ENCODE measurements at regions not wholly inside any gene's neighbourhood (a gene's known extent, or its start where the extent isn't known, plus 50 kb on each side); places are given as distances from the start of the nearest gene placed in this dataset.

- no peak for DNase-seq (ENCODE audit: low read depth)
Measured at GRCh38 chr15:46703871-46704637, 1013.3 kb upstream of the SEMA6D start.

- no peak for DNase-seq (ENCODE audit: low read depth)
Measured at GRCh38 chr15:46707452-46707851, 1009.9 kb upstream of the SEMA6D start.

- no peak for DNase-seq (ENCODE audit: low read depth)
Measured at GRCh38 chr15:46708226-46708625, 1009.1 kb upstream of the SEMA6D start.

- no peak for DNase-seq (ENCODE audit: low read depth)
Measured at GRCh38 chr15:46709460-46710083, 1007.7 kb upstream of the SEMA6D start.

- no peak for DNase-seq (ENCODE audit: low read depth)
Measured at GRCh38 chr15:46710401-46710960, 1006.8 kb upstream of the SEMA6D start.

- DNase-seq (ENCODE audit: low read depth) = no peak
Measured at GRCh38 chr15:46713045-46713444, 1004.3 kb upstream of the SEMA6D start.

- no peak for DNase-seq (ENCODE audit: low read depth)
Measured at GRCh38 chr15:46714950-46715349, 1002.4 kb upstream of the SEMA6D start.

GRCh38 chr15:46723308-46723707 lies 994.0 kb upstream of the SEMA6D start:
- no peak for DNase-seq (ENCODE audit: low read depth)

GRCh38 chr15:46732060-46732459 lies 985.2 kb upstream of the SEMA6D start:
- DNase-seq (ENCODE audit: low read depth) = no peak

GRCh38 chr15:46735115-46735514 lies 982.2 kb upstream of the SEMA6D start:
- no peak for DNase-seq (ENCODE audit: low read depth)

- no peak for DNase-seq (ENCODE audit: low read depth)
Measured at GRCh38 chr15:46751303-46751702, 966.0 kb upstream of the SEMA6D start.

- no peak for DNase-seq (ENCODE audit: low read depth)
Measured at GRCh38 chr15:46753946-46754345, 963.4 kb upstream of the SEMA6D start.

- no peak for DNase-seq (ENCODE audit: low read depth)
Measured at GRCh38 chr15:46763091-46763490, 954.2 kb upstream of the SEMA6D start.

- no peak for DNase-seq (ENCODE audit: low read depth)
Measured at GRCh38 chr15:46764851-46765250, 952.5 kb upstream of the SEMA6D start.

GRCh38 chr15:46766021-46766420 lies 951.3 kb upstream of the SEMA6D start:
- DNase-seq (ENCODE audit: low read depth) = no peak

GRCh38 chr15:46768287-46768686 lies 949.0 kb upstream of the SEMA6D start:
- DNase-seq (ENCODE audit: low read depth) = no peak

- DNase-seq (ENCODE audit: low read depth) = no peak
Measured at GRCh38 chr15:46773016-46773415, 944.3 kb upstream of the SEMA6D start.

- no peak for DNase-seq (ENCODE audit: low read depth)
Measured at GRCh38 chr15:46778876-46779275, 938.4 kb upstream of the SEMA6D start.

- no peak for DNase-seq (ENCODE audit: low read depth)
Measured at GRCh38 chr15:46786590-46787285, 930.6 kb upstream of the SEMA6D start.

GRCh38 chr15:46795685-46796084 lies 921.6 kb upstream of the SEMA6D start:
- DNase-seq (ENCODE audit: low read depth) = no peak

GRCh38 chr15:46808834-46809233 lies 908.5 kb upstream of the SEMA6D start:
- DNase-seq (ENCODE audit: low read depth) = no peak

- DNase-seq (ENCODE audit: low read depth) = no peak
Measured at GRCh38 chr15:46815240-46815639, 902.1 kb upstream of the SEMA6D start.

GRCh38 chr15:46815765-46816164 lies 901.5 kb upstream of the SEMA6D start:
- peak; percentile 1 for DNase-seq (ENCODE audit: low read depth)

Measured in RPMI7951 (cell line).